ENCODE measurements at regions not wholly inside any gene's neighbourhood (a gene's known extent, or its start where the extent isn't known, plus 50 kb on each side); places are given as distances from the start of the nearest gene placed in this dataset.
A peak's percentile ranks its signal among the peaks of the same experiment; 100 is the strongest.

DNA sequence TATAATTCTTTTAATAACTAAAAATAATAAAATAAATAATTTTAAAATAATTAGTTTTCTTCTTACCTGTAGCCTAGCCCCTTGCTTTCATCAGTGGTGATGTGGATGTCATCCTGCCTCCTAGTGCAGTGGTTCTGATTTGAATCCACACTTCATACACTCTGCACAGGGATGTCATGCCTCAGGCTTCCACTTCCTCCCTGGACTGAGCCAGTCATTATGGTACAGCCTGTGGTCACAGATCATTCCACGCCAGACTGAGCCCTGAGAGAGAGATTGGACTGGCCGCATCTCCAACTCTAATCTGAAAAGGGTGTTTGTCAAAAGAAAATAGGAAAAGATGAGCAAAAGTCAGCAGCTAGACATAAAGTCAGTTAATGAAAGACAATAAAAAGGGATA is 436.2 kb upstream of the IGFBP3 start (continued):
- TF ChIP-seq, protein P1, sequence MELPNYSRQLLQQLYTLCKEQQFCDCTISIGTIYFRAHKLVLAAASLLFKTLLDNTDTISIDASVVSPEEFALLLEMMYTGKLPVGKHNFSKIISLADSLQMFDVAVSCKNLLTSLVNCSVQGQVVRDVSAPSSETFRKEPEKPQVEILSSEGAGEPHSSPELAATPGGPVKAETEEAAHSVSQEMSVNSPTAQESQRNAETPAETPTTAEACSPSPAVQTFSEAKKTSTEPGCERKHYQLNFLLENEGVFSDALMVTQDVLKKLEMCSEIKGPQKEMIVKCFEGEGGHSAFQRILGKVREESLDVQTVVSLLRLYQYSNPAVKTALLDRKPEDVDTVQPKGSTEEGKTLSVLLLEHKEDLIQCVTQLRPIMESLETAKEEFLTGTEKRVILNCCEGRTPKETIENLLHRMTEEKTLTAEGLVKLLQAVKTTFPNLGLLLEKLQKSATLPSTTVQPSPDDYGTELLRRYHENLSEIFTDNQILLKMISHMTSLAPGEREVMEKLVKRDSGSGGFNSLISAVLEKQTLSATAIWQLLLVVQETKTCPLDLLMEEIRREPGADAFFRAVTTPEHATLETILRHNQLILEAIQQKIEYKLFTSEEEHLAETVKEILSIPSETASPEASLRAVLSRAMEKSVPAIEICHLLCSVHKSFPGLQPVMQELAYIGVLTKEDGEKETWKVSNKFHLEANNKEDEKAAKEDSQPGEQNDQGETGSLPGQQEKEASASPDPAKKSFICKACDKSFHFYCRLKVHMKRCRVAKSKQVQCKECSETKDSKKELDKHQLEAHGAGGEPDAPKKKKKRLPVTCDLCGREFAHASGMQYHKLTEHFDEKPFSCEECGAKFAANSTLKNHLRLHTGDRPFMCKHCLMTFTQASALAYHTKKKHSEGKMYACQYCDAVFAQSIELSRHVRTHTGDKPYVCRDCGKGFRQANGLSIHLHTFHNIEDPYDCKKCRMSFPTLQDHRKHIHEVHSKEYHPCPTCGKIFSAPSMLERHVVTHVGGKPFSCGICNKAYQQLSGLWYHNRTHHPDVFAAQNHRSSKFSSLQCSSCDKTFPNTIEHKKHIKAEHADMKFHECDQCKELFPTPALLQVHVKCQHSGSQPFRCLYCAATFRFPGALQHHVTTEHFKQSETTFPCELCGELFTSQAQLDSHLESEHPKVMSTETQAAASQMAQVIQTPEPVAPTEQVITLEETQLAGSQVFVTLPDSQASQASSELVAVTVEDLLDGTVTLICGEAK (IDR thresholded peaks at IDR 0.05; ENCODE audit: borderline replicate concordance) = no peak
- TF ChIP-seq LARP7 (IDR thresholded peaks at IDR 0.05) (no peak), CHD4 (IDR thresholded peaks at IDR 0.05) (no peak), SP1 (IDR thresholded peaks at IDR 0.05; ENCODE audit: low read depth, low read length) (no peak), FOS (IDR thresholded peaks at IDR 0.05; ENCODE audit: borderline replicate concordance, extremely low read depth, insufficient read length) (no peak), PRDM15 (CRISPR knock-in tag; IDR thresholded peaks at IDR 0.05) (no peak), HDAC2 (IDR thresholded peaks at IDR 0.05) (no peak), NFXL1 (IDR thresholded peaks at IDR 0.05; ENCODE audit: borderline replicate concordance) (no peak), RUNX3 (IDR thresholded peaks at IDR 0.05; ENCODE audit: low read length) (peak; percentile 78), EED (IDR thresholded peaks at IDR 0.05; ENCODE audit: low read depth) (peak; percentile 59), CBX3 (IDR thresholded peaks at IDR 0.05; ENCODE audit: borderline replicate concordance, low read depth) (no peak), JUND (IDR thresholded peaks at IDR 0.05; ENCODE audit: low read depth, low read length) (no peak), NRF1 (conservative IDR thresholded peaks at IDR 0.05; ENCODE audit: low read depth, low read length) (no peak), SRF (IDR thresholded peaks at IDR 0.05; ENCODE audit: low read depth in 2 of 2, low read length in 2 of 2) (no peak), IKZF1 (conservative IDR thresholded peaks at IDR 0.05) (0 out of 2 replicates have a peak, but pooled peaks have one; percentile 21), NR2C2 (IDR thresholded peaks at IDR 0.05; ENCODE audit: borderline replicate concordance, control insufficient read depth, insufficient read length, low read depth) (no peak), HDAC6 (IDR thresholded peaks at IDR 0.05; ENCODE audit: unreplicated experiment) (no peak)
- TF ChIP-seq, protein P2, sequence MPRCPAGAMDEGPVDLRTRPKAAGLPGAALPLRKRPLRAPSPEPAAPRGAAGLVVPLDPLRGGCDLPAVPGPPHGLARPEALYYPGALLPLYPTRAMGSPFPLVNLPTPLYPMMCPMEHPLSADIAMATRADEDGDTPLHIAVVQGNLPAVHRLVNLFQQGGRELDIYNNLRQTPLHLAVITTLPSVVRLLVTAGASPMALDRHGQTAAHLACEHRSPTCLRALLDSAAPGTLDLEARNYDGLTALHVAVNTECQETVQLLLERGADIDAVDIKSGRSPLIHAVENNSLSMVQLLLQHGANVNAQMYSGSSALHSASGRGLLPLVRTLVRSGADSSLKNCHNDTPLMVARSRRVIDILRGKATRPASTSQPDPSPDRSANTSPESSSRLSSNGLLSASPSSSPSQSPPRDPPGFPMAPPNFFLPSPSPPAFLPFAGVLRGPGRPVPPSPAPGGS (IDR thresholded peaks at IDR 0.05; ENCODE audit: borderline replicate concordance, insufficient read depth, low read depth, low read length, poor library complexity, severe bottlenecking) = no peak
